HepG2 (cell line): ENCODE measurements at regions not wholly inside any gene's neighbourhood (a gene's known extent, or its start where the extent isn't known, plus 50 kb on each side); places are given as distances from the start of the nearest gene placed in this dataset.

Experiments used
- ETV5 ChIP-seq: IDR thresholded peaks from 2 replicates; pipeline ENCODE4 v1.6.1; 2018; ENCODE audit warnings: missing biosample characterization, missing genetic modification reagents, inconsistent platforms, borderline replicate concordance
- FOXM1 ChIP-seq: sonication (generic); formaldehyde crosslinking; IDR thresholded peaks from 2 replicates; pipeline ENCODE4 v1.5.0; 2020; ENCODE audit warnings: missing genetic modification reagents
- HNRNPL ChIP-seq: fragments of 200-400 bp; formaldehyde crosslinking; IDR thresholded peaks from 2 replicates; pipeline ENCODE4 v1.6.1; 2017; ENCODE audit warnings: mild to moderate bottlenecking, low read depth, low read length
- HOMEZ ChIP-seq: IDR thresholded peaks from 2 replicates; pipeline ENCODE4 v1.6.1; 2016; ENCODE audit warnings: low read depth
- IRF2 ChIP-seq: IDR thresholded peaks from 2 replicates; pipeline ENCODE4 v1.6.1; 2018; ENCODE audit warnings: missing genetic modification reagents, missing compliant biosample characterization
- KAT7 ChIP-seq: IDR thresholded peaks from 2 replicates; pipeline ENCODE4 v1.6.1; 2018; ENCODE audit warnings: borderline replicate concordance, missing compliant biosample characterization
- KLF9 ChIP-seq: IDR thresholded peaks from 2 replicates; pipeline ENCODE4 v1.6.1; 2016; ENCODE audit warnings: low read depth
- KMT2B ChIP-seq: IDR thresholded peaks from 2 replicates; pipeline ENCODE4 v1.6.1; 2016; ENCODE audit warnings: missing genetic modification reagents, missing compliant biosample characterization
- MAZ ChIP-seq, 2 experiments: sonication (generic) in 1 of 2; formaldehyde crosslinking in 1 of 2; IDR thresholded peaks; 2 replicates each; pipeline versions ENCODE4 v1.5.0 to v1.6.1; 2012 to 2020; ENCODE audit warnings: low read depth in 2 of 2, mild to moderate bottlenecking in 2 of 2, borderline replicate concordance in 1 of 2, improper control_type of control experiment in 1 of 2, low read length in 1 of 2, missing genetic modification reagents in 1 of 2, moderate library complexity in 1 of 2
- MED1 ChIP-seq: sonication (generic); formaldehyde crosslinking; IDR thresholded peaks from 2 replicates; pipeline ENCODE4 v1.4.0; 2020; ENCODE audit warnings: missing genetic modification reagents
- NFKBIZ ChIP-seq: IDR thresholded peaks from 2 replicates; pipeline ENCODE4 v1.6.1; 2018; ENCODE audit warnings: missing genetic modification reagents, missing compliant biosample characterization
- PAXIP1 ChIP-seq: sonication (generic); formaldehyde crosslinking; conservative IDR thresholded peaks from 2 replicates; pipeline ENCODE4 v1.4.0; 2020; ENCODE audit warnings: mild to moderate bottlenecking, missing genetic modification reagents, moderate library complexity
- TBX3 ChIP-seq: fragments of 450-650 bp; IDR thresholded peaks from 2 replicates; pipeline ENCODE4 v1.6.1; 2017; ENCODE audit warnings: antibody characterized with exemption, mild to moderate bottlenecking, inconsistent platforms, borderline replicate concordance
- ZBTB49 ChIP-seq: sonication (generic); formaldehyde crosslinking; IDR thresholded peaks from 2 replicates; pipeline ENCODE4 v1.4.0; 2020; ENCODE audit warnings: missing genetic modification reagents, borderline replicate concordance
- ZBTB7A ChIP-seq: sonication (generic); formaldehyde crosslinking; IDR thresholded peaks from 2 replicates; pipeline ENCODE4 v1.8.0; 2022; ENCODE audit warnings: mild to moderate bottlenecking, missing genetic modification reagents
- ZFX ChIP-seq: sonication (generic); formaldehyde crosslinking; IDR thresholded peaks from 2 replicates; pipeline ENCODE4 v1.4.0; 2020; ENCODE audit warnings: mild to moderate bottlenecking, low read depth, missing genetic modification reagents, moderate library complexity
- ZNF232 ChIP-seq: sonication (generic); formaldehyde crosslinking; IDR thresholded peaks from 2 replicates; pipeline ENCODE4 v1.4.0; 2020; ENCODE audit warnings: missing genetic modification reagents, borderline replicate concordance
- ZNF574 ChIP-seq: sonication (generic); formaldehyde crosslinking; IDR thresholded peaks from 2 replicates; pipeline ENCODE4 v1.4.0; 2020; ENCODE audit warnings: missing genetic modification reagents

GRCh38 chr14:76961631-76962302 lies 66.7 kb downstream of the IRF2BPL start (continued):
- TF ChIP-seq HNRNPL = 0 out of 2 replicates have a peak, but pooled peaks have one; percentile 41
- no peak for TF ChIP-seq KLF9 (CRISPR knock-in tag)
- TF ChIP-seq MAZ (IDR thresholded peaks at IDR 0.05; ENCODE audit: borderline replicate concordance, low read depth, low read length) = no peak; the same call in 1 of the 2 replicates
- no peak; the same call in none of the 2 replicates for TF ChIP-seq MAZ (CRISPR knock-in tag; IDR thresholded peaks at IDR 0.05; ENCODE audit: low read depth)
- TF ChIP-seq TBX3 = peak; percentile 36; the same call in 1 of the 2 replicates
- TF ChIP-seq IRF2 (CRISPR knock-in tag) = peak; percentile 100
- peak; percentile 82 for TF ChIP-seq PAXIP1 (CRISPR knock-in tag)
- no peak for TF ChIP-seq ZBTB49
- TF ChIP-seq ZNF232 (CRISPR knock-in tag) = peak; percentile 44; the same call in 1 of the 2 replicates
- no peak for TF ChIP-seq NFKBIZ
- TF ChIP-seq ZBTB7A (CRISPR knock-in tag) = no peak
- TF ChIP-seq HOMEZ = peak; percentile 34; the same call in 1 of the 2 replicates
- peak; percentile 68 for TF ChIP-seq MED1 (CRISPR knock-in tag)
- 0 out of 2 replicates have a peak, but pooled peaks have one; percentile 65 for TF ChIP-seq KMT2B (CRISPR knock-in tag)
- TF ChIP-seq KAT7 (CRISPR knock-in tag) = no peak
- TF ChIP-seq ETV5 (CRISPR knock-in tag) = peak; percentile 93
- no peak for TF ChIP-seq FOXM1 (CRISPR knock-in tag)
- peak; percentile 64 for TF ChIP-seq ZFX (CRISPR knock-in tag)
- peak; percentile 34; the same call in 1 of the 2 replicates for TF ChIP-seq ZNF574
